Skeletal muscle tissue (tissue), 3 donors: ENCODE measurements at regions not wholly inside any gene's neighbourhood (a gene's known extent, or its start where the extent isn't known, plus 50 kb on each side); places are given as distances from the start of the nearest gene placed in this dataset.
"Not testable (repeated sequence)": the region's sequence is repeated elsewhere in the genome, so short reads cannot be mapped to it uniquely, and the experiment has no call there.

Source experiments
- H3K27ac ChIP-seq: one replicate; pipeline ENCODE4 v1.7.0; 2013; ENCODE audit warnings: mild to moderate bottlenecking, low read depth, low read length, inconsistent platforms
- H3K27me3 ChIP-seq, 3 donors: one replicate each; pipeline ENCODE4 v1.7.0; 2013; ENCODE audit warnings: low read length in 3 of 3; ENCODE audit not compliant: control insufficient read depth in 3 of 3, insufficient read depth in 3 of 3
- H3K36me3 ChIP-seq, 3 donors: one replicate each; pipeline ENCODE4 v1.7.0; 2013; ENCODE audit warnings: low read length in 3 of 3; ENCODE audit not compliant: control insufficient read depth in 3 of 3, insufficient read depth in 3 of 3
- H3K4me1 ChIP-seq, 3 donors: one replicate each; pipeline ENCODE4 v1.7.0; 2013; ENCODE audit warnings: low read length in 3 of 3, mild to moderate bottlenecking in 3 of 3; ENCODE audit not compliant: control insufficient read depth in 3 of 3, insufficient read depth in 3 of 3
- H3K4me3 ChIP-seq, 3 donors: one replicate each; pipeline ENCODE4 v1.7.0; 2013; ENCODE audit warnings: low read length in 3 of 3
- H3K9ac ChIP-seq, 3 donors: one replicate each; pipeline ENCODE4 v1.7.0; 2013; ENCODE audit warnings: low read length in 3 of 3, mild to moderate bottlenecking in 3 of 3, moderate library complexity in 2 of 3, low read depth in 1 of 3
- H3K9me3 ChIP-seq, 3 donors: one replicate each; pipeline ENCODE4 v1.7.0; 2013; ENCODE audit warnings: low read length in 3 of 3; ENCODE audit not compliant: control insufficient read depth in 3 of 3
- donor health status: Osteomylitis.

GRCh38 chr5:117740268-117740667, 1165.6 kb upstream of the SEMA6A start:
- H3K36me3 ChIP-seq = no peaks in the 10 kb centered on the region
- H3K9ac ChIP-seq = no peak overlapping the region
- no peaks in the 10 kb centered on the region for H3K9me3 ChIP-seq
- no peak overlapping the region for H3K27ac ChIP-seq
- no peak overlapping the region for H3K4me3 ChIP-seq
- no peaks in the 10 kb centered on the region for H3K27me3 ChIP-seq
- no peaks in the 10 kb centered on the region for H3K4me1 ChIP-seq

- no peak overlapping the region for H3K4me3 ChIP-seq
- no peaks in the 10 kb centered on the region for H3K9me3 ChIP-seq
- H3K27me3 ChIP-seq = no peaks in the 10 kb centered on the region
- no peak overlapping the region for H3K27ac ChIP-seq
- H3K4me1 ChIP-seq = no peaks in the 10 kb centered on the region
- no peaks in the 10 kb centered on the region for H3K36me3 ChIP-seq
- no peak overlapping the region for H3K9ac ChIP-seq
These were observed 1163.9 kb upstream of the SEMA6A start for GRCh38 chr5:117738571-117738970.

GRCh38 chr5:117736698-117737097, 1162.1 kb upstream of the SEMA6A start:
- Histone ChIP-seq H3K4me3 (no peak overlapping the region), H3K27me3 (no peaks in the 10 kb centered on the region), H3K36me3 (no peaks in the 10 kb centered on the region), H3K9me3 (no peaks in the 10 kb centered on the region), H3K9ac (no peak overlapping the region), H3K27ac (no peak overlapping the region), H3K4me1 (no peaks in the 10 kb centered on the region)

GRCh38 chr5:117734056-117734455, 1159.4 kb upstream of the SEMA6A start:
- Histone ChIP-seq H3K4me3 (no peak overlapping the region), H3K27ac (no peak overlapping the region), H3K36me3 (no peaks in the 10 kb centered on the region), H3K27me3 (no peaks in the 10 kb centered on the region), H3K9me3 (no peaks in the 10 kb centered on the region), H3K9ac (no peak overlapping the region), H3K4me1 (no peaks in the 10 kb centered on the region)

- Histone ChIP-seq H3K27me3 (no peaks in the 10 kb centered on the region), H3K4me1 (no peaks in the 10 kb centered on the region), H3K27ac (no peak overlapping the region), H3K36me3 (no peaks in the 10 kb centered on the region), H3K9ac (no peak overlapping the region), H3K9me3 (no peaks in the 10 kb centered on the region), H3K4me3 (no peak overlapping the region)
These were observed 1158.4 kb upstream of the SEMA6A start for GRCh38 chr5:117733051-117733450.

- Histone ChIP-seq H3K27me3 (no peaks in the 10 kb centered on the region), H3K27ac (no peak overlapping the region), H3K36me3 (no peaks in the 10 kb centered on the region), H3K9ac (no peak overlapping the region), H3K4me1 (no peaks in the 10 kb centered on the region), H3K4me3 (no peak overlapping the region), H3K9me3 (no peaks in the 10 kb centered on the region)
These were observed 1157.6 kb upstream of the SEMA6A start for GRCh38 chr5:117732264-117732663.

- H3K27me3 ChIP-seq = no peaks in the 10 kb centered on the region
- no peak overlapping the region for H3K27ac ChIP-seq
- H3K9ac ChIP-seq = no peak overlapping the region
- no peaks in the 10 kb centered on the region for H3K9me3 ChIP-seq
- no peak overlapping the region for H3K4me3 ChIP-seq
- H3K36me3 ChIP-seq = no peaks in the 10 kb centered on the region
- no peaks in the 10 kb centered on the region for H3K4me1 ChIP-seq
These were observed 1156.8 kb upstream of the SEMA6A start for GRCh38 chr5:117731446-117731845.

- H3K9ac ChIP-seq, H3K27ac ChIP-seq, H3K9me3 ChIP-seq, H3K27me3 ChIP-seq, H3K36me3 ChIP-seq, H3K4me1 ChIP-seq, H3K4me3 ChIP-seq: not testable (repeated sequence)
These were observed 1146.2 kb upstream of the SEMA6A start for GRCh38 chr5:117720784-117721183.

GRCh38 chr5:117719413-117719812, 1144.8 kb upstream of the SEMA6A start:
- Histone ChIP-seq H3K4me3 (no peak overlapping the region), H3K9me3 (peaks cover 0 to 2% (median 0%) of the 10 kb centered on the region in 3 donors), H3K27ac (no peak overlapping the region), H3K4me1 (no peaks in the 10 kb centered on the region), H3K27me3 (no peaks in the 10 kb centered on the region), H3K36me3 (no peaks in the 10 kb centered on the region), H3K9ac (no peak overlapping the region)

GRCh38 chr5:117713585-117714198, 1139.1 kb upstream of the SEMA6A start:
- no peak overlapping the region for H3K4me3 ChIP-seq
- no peaks in the 10 kb centered on the region for H3K36me3 ChIP-seq
- no peak overlapping the region for H3K9ac ChIP-seq
- no peaks in the 10 kb centered on the region for H3K4me1 ChIP-seq
- peaks cover 0 to 10% (median 3%) of the 10 kb centered on the region in 3 donors for H3K9me3 ChIP-seq
- no peak overlapping the region for H3K27ac ChIP-seq
- H3K27me3 ChIP-seq = no peaks in the 10 kb centered on the region

- no peaks in the 10 kb centered on the region for H3K4me1 ChIP-seq
- H3K27me3 ChIP-seq = no peaks in the 10 kb centered on the region
- no peak overlapping the region for H3K4me3 ChIP-seq
- no peaks in the 10 kb centered on the region for H3K9me3 ChIP-seq
- no peak overlapping the region for H3K9ac ChIP-seq
- no peaks in the 10 kb centered on the region for H3K36me3 ChIP-seq
- no peak overlapping the region for H3K27ac ChIP-seq
These were observed 1126.4 kb upstream of the SEMA6A start for GRCh38 chr5:117701062-117701461.
